Gastrocnemius medialis (tissue), 4 donors: ENCODE measurements at regions not wholly inside any gene's neighbourhood (a gene's known extent, or its start where the extent isn't known, plus 50 kb on each side); places are given as distances from the start of the nearest gene placed in this dataset.

ENCODE experiments used
- CTCF ChIP-seq, 5 experiments: fragments of 450-650 bp in 3 of 5; fragments of 200-600 bp in 2 of 5; sonication (generic) in 2 of 5; IDR thresholded peaks in 4 of 5; conservative IDR thresholded peaks in 1 of 5; 1 replicate in 4 of 5; 2 replicates in 1 of 5; pipeline ENCODE4 v1.5.1; 2016 to 2019; ENCODE audit warnings: antibody characterized with exemption in 5 of 5, mild to moderate bottlenecking in 3 of 5, moderate library complexity in 3 of 5
- POLR2A ChIP-seq, 2 donors: fragments of 450-650 bp; IDR thresholded peaks; one replicate each; pipeline ENCODE4 v1.6.1; 2017; ENCODE audit warnings: antibody characterized with exemption in 2 of 2, mild to moderate bottlenecking in 2 of 2, moderate library complexity in 2 of 2

- TF ChIP-seq CTCF (IDR thresholded peaks at IDR 0.05 in 4 of 5, conservative IDR thresholded peaks at IDR 0.05 in 1 of 5) (no peak), POLR2A (IDR thresholded peaks at IDR 0.05) (no peak)
Measured at GRCh38 chr13:58500938-58501337, 869.4 kb downstream of the PCDH17 start.
